Neural progenitor cell (in vitro differentiated cells): ENCODE measurements at regions not wholly inside any gene's neighbourhood (a gene's known extent, or its start where the extent isn't known, plus 50 kb on each side); places are given as distances from the start of the nearest gene placed in this dataset.

ENCODE experiments used
- EZH2 ChIP-seq: fragments of 200-600 bp; sonication (generic); IDR thresholded peaks from 2 replicates; pipeline ENCODE4 v1.6.1; 2017; ENCODE audit warnings: antibody characterized with exemption, mild to moderate bottlenecking, moderate library complexity
- EZH2phosphoT487 ChIP-seq: fragments of 200-600 bp; sonication (generic); IDR thresholded peaks from 2 replicates; pipeline ENCODE4 v1.6.1; 2017; ENCODE audit warnings: antibody characterized with exemption
- TF ChIP-seq, protein P1 (sequence below): fragments of 200-600 bp; sonication (generic); IDR thresholded peaks from 2 replicates; pipeline ENCODE4 v1.5.1; 2017; ENCODE audit warnings: antibody characterized with exemption, mild to moderate bottlenecking

- no peak for TF ChIP-seq EZH2phosphoT487
- TF ChIP-seq, protein P1, sequence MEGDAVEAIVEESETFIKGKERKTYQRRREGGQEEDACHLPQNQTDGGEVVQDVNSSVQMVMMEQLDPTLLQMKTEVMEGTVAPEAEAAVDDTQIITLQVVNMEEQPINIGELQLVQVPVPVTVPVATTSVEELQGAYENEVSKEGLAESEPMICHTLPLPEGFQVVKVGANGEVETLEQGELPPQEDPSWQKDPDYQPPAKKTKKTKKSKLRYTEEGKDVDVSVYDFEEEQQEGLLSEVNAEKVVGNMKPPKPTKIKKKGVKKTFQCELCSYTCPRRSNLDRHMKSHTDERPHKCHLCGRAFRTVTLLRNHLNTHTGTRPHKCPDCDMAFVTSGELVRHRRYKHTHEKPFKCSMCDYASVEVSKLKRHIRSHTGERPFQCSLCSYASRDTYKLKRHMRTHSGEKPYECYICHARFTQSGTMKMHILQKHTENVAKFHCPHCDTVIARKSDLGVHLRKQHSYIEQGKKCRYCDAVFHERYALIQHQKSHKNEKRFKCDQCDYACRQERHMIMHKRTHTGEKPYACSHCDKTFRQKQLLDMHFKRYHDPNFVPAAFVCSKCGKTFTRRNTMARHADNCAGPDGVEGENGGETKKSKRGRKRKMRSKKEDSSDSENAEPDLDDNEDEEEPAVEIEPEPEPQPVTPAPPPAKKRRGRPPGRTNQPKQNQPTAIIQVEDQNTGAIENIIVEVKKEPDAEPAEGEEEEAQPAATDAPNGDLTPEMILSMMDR: no peak
- no peak for TF ChIP-seq EZH2
Observed at GRCh38 chr4:188336891-188337290, 197.7 kb downstream of the TRIML1 start.
